Liver (tissue), 3 donors: ENCODE measurements at regions not wholly inside any gene's neighbourhood (a gene's known extent, or its start where the extent isn't known, plus 50 kb on each side); places are given as distances from the start of the nearest gene placed in this dataset.

Experiments
- CTCF ChIP-seq: fragments of 150-350 bp; IDR thresholded peaks from 2 replicates; pipeline ENCODE4 v1.5.1; 2017; ENCODE audit warnings: improper control_type of control experiment, low read depth, low read length; ENCODE audit not compliant: missing input control
- NR2F2 ChIP-seq: IDR thresholded peaks from 2 replicates; pipeline ENCODE4 v1.6.1; 2016; ENCODE audit warnings: antibody characterized with exemption
- TF ChIP-seq, protein P1 (sequence below): IDR thresholded peaks from 2 replicates; pipeline ENCODE4 v1.6.1; 2016; ENCODE audit warnings: antibody characterized with exemption
- donor health status: healthy.
- donor health status: healthy.

DNA sequence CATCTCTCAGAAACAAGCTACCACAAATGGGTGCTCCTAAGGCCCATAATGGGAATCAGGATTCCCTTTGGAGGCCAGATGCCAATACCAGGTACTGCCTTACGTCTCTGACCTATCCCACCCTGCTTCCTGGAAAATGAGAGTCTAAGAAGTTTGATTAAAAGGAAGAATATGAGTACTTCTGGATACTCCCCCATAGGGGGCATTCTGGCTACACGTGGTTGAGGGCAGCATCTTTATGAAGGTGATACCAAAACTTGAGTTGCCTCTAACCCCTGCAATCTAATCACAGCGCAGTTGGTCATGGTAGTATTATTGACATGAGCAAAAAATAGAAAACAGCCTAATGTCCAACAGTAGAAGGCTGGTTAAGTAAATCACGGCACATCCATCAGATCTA, 184.2 kb upstream of the LHX5 start:
- no peak for TF ChIP-seq CTCF
- TF ChIP-seq, protein P1, sequence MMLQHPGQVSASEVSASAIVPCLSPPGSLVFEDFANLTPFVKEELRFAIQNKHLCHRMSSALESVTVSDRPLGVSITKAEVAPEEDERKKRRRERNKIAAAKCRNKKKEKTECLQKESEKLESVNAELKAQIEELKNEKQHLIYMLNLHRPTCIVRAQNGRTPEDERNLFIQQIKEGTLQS, result no peak
- TF ChIP-seq NR2F2, result no peak
